H7 (cell line): ENCODE measurements at regions not wholly inside any gene's neighbourhood (a gene's known extent, or its start where the extent isn't known, plus 50 kb on each side); places are given as distances from the start of the nearest gene placed in this dataset.

Source experiments
- DNase-seq: peaks from one replicate; pipeline ENCODE4 v3.0.0; 2012
- H3K27me3 ChIP-seq: 2 replicates; pipeline ENCODE4 v1.6.0; 2011; ENCODE audit warnings: mild to moderate bottlenecking, low read length; ENCODE audit not compliant: control insufficient read depth, insufficient read depth
- H3K36me3 ChIP-seq: replicated peaks from 2 replicates; pipeline ENCODE4 v1.5.1; 2011; ENCODE audit warnings: low read length; ENCODE audit not compliant: control insufficient read depth, insufficient read depth
- H3K4me3 ChIP-seq: 2 replicates; pipeline ENCODE4 v1.5.1; 2011; ENCODE audit warnings: low read depth, mild to moderate bottlenecking, control low read depth, low read length, moderate library complexity; ENCODE audit not compliant: insufficient read depth

DNA sequence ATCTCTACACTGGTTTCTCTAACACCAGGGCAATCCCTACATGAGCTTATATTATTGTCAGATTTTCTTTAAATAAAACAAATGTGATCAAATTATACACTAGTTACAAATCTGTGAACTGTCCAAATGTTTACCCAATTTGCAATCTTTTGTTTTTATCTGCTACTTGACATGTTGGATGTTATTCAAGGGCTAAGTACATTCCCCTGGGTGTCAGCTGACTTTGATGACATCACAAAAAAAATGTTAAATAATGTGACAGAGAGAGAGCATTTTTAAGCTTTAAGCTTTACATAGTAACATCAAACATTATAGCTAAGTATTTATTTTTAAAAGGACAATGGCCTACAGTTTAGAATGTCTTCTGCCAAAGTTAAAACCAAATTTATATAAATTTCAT, 431.3 kb upstream of the PKN2 start:
- Histone ChIP-seq H3K4me3 (no peak overlapping the region), H3K27me3 (no peaks in the 10 kb centered on the region), H3K36me3 (no peaks in the 10 kb centered on the region)
- no peak for DNase-seq

GRCh38 chr1:88265606-88266005, 418.5 kb upstream of the PKN2 start:
- no peak for DNase-seq
- Histone ChIP-seq H3K4me3 (no peak overlapping the region), H3K36me3 (no peaks in the 10 kb centered on the region), H3K27me3 (no peaks in the 10 kb centered on the region)

DNA sequence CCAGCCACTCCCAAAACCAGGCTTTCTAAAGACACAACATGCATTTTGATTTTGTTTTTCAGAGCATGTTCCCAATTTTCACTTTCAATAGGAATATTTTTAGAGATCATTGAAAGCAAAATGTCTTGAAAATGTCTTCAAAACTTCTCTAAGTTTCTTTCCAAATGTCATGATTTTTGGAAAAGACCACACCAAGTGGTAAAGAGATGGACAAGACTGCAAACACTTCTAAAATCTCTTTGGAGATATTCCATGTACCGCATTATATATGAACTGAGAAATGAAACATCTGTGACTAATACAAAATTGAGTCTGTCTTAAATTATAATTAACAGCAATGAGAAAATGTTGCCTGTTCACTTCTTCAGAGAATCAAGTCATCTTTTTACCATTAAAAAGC, 418.0 kb upstream of the PKN2 start:
- Histone ChIP-seq H3K27me3 (no peaks in the 10 kb centered on the region), H3K36me3 (no peaks in the 10 kb centered on the region), H3K4me3 (no peak overlapping the region)
- DNase-seq = no peak

- no peaks in the 10 kb centered on the region for H3K36me3 ChIP-seq
- no peak overlapping the region for H3K4me3 ChIP-seq
- no peak for DNase-seq
- no peaks in the 10 kb centered on the region for H3K27me3 ChIP-seq
These were observed 411.9 kb upstream of the PKN2 start for GRCh38 chr1:88272216-88272615.

- no peak for DNase-seq
- Histone ChIP-seq H3K27me3 (no peaks in the 10 kb centered on the region), H3K36me3 (no peaks in the 10 kb centered on the region), H3K4me3 (no peak overlapping the region)
These were observed 409.6 kb upstream of the PKN2 start for GRCh38 chr1:88274431-88274830.

- H3K27me3 ChIP-seq = no peaks in the 10 kb centered on the region
- H3K36me3 ChIP-seq = no peaks in the 10 kb centered on the region
- DNase-seq = no peak
- H3K4me3 ChIP-seq = no peak overlapping the region
These were observed 408.7 kb upstream of the PKN2 start for GRCh38 chr1:88275259-88275862.

- H3K4me3 ChIP-seq = no peak overlapping the region
- H3K27me3 ChIP-seq = no peaks in the 10 kb centered on the region
- no peaks in the 10 kb centered on the region for H3K36me3 ChIP-seq
- DNase-seq = no peak
These were observed 407.9 kb upstream of the PKN2 start for GRCh38 chr1:88276163-88276562.

GRCh38 chr1:88284066-88284465, 400.0 kb upstream of the PKN2 start:
- no peak for DNase-seq
- Histone ChIP-seq H3K36me3 (no peaks in the 10 kb centered on the region), H3K4me3 (no peak overlapping the region), H3K27me3 (no peaks in the 10 kb centered on the region)

DNA sequence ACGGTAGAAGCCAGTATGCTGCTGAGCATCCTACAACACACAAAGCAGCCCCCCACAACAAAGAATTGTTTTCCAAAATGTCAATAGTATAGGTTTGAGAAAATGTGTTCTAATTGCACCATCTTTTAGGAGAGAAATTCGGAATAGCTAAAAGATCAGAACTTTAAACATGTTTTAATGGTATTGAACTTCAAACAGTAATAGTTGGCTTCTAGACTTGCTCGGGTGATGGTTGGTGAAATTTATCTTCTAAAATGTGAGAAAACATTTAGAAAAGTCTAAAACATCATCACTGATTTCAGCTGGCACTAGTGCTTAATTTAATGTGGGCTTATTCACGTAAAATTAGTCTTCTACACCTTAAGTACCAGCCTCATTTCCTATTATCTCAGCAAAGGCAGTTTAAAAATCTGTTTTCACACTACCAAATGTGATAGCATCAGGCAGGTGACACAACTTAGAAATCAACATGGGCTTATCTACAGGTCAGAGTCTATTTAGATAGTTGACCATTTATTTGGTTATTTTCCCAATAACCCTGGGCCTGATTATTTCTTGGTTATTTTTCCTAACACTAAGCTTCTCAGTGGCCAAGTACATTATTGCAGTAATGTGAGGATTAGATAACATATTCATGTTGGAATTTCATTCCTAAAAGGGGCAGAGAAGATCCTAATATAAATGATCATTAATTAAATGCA, 399.3 kb upstream of the PKN2 start:
- H3K27me3 ChIP-seq = no peaks in the 10 kb centered on the region
- no peak for DNase-seq
- no peak overlapping the region for H3K4me3 ChIP-seq
- no peaks in the 10 kb centered on the region for H3K36me3 ChIP-seq

GRCh38 chr1:88286716-88287115, 397.4 kb upstream of the PKN2 start:
- H3K36me3 ChIP-seq = no peaks in the 10 kb centered on the region
- H3K4me3 ChIP-seq = no peak overlapping the region

DNA sequence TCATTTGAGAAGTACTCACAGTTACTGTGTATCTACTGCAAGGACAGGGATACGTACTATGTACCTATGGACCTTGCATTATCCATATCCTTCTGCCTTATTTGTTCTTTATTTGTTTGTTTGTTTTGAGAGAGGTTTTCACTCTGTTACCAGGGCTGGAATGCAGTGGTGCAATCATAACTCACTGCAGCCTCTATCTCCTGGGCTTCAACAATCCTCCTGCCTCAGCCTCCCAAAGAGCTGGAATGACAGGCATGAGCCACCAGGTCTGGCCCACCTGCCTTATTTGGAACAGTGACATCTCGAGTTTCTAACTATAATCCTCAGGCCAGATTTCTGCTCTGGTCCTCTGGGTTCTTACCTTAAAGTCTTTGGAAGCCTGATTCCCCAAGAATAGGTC, 395.5 kb upstream of the PKN2 start:
- no peaks in the 10 kb centered on the region for H3K27me3 ChIP-seq
- no peak for DNase-seq
- H3K4me3 ChIP-seq = no peak overlapping the region
- H3K36me3 ChIP-seq = no peaks in the 10 kb centered on the region

More at GRCh38 chr1:88286716-88287115, 397.4 kb upstream of the PKN2 start:
- no peak for DNase-seq
- no peaks in the 10 kb centered on the region for H3K27me3 ChIP-seq

- Histone ChIP-seq H3K4me3 (no peak overlapping the region), H3K27me3 (no peaks in the 10 kb centered on the region), H3K36me3 (no peaks in the 10 kb centered on the region)
- DNase-seq = no peak
These were observed 394.5 kb upstream of the PKN2 start for GRCh38 chr1:88289401-88290102.

- Histone ChIP-seq H3K27me3 (no peaks in the 10 kb centered on the region), H3K4me3 (no peak overlapping the region), H3K36me3 (no peaks in the 10 kb centered on the region)
- no peak for DNase-seq
These were observed 392.3 kb upstream of the PKN2 start for GRCh38 chr1:88291611-88292354.

DNA sequence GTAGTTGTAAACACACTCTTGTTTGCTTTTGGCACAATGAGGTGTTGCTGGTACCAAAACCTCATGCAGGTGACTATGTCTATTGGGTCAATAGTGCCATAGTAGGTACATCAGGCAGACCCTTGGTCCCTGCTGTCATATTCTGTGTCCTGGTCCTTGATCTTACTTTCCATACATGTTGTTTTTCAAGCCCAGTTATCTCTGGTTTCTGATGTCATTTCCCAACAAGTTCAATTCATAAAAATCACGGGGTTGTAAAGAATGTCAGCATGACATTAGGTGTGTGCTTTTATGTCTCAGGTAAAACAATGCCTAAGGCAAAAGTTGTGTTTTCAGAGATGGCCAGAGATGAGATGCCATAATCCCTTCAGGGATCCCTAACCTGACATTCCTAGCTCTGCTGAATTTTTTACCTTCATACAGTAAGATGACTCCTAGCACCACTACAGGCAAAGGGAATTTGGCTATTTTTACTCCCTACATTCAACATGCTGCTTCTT, 390.3 kb upstream of the PKN2 start:
- Histone ChIP-seq H3K4me3 (no peak overlapping the region), H3K27me3 (no peaks in the 10 kb centered on the region), H3K36me3 (no peaks in the 10 kb centered on the region)
- DNase-seq = no peak
